Activated CD4-positive, alpha-beta memory T cell treated with anti-CD3 and anti-CD28 coated beads for 36 hours (primary cell): ENCODE measurements at regions not wholly inside any gene's neighbourhood (a gene's known extent, or its start where the extent isn't known, plus 50 kb on each side); places are given as distances from the start of the nearest gene placed in this dataset.

Experiments used
- CTCF ChIA-PET: fragments of 350-600 bp; sonication (Branson Sonifier 250); formaldehyde crosslinking; loops from one replicate; lab custom pipeline; 2021; ENCODE audit warnings: antibody characterized with exemption, inconsistent platforms; lab: Charles Lee
- POLR2A ChIA-PET: fragments of 350-600 bp; sonication (Branson Sonifier 250); formaldehyde crosslinking; loops from one replicate; lab custom pipeline; 2021; ENCODE audit warnings: antibody characterized with exemption; lab: Charles Lee
- DNase-seq: peaks from one replicate; pipeline ENCODE4 v3.0.0-alpha.2; 2020
- H3K27ac Mint-ChIP-seq: one replicate; pipeline ENCODE4 v1.8.0; 2021; ENCODE audit warnings: mixed read lengths
- H3K27me3 Mint-ChIP-seq: one replicate; pipeline ENCODE4 v1.8.0; 2021; ENCODE audit warnings: mixed read lengths
- H3K36me3 Mint-ChIP-seq: one replicate; pipeline ENCODE4 v1.8.0; 2021; ENCODE audit warnings: mixed read lengths
- H3K4me1 Mint-ChIP-seq: one replicate; pipeline ENCODE4 v1.8.0; 2021; ENCODE audit warnings: low read depth, mixed read lengths
- H3K4me3 Mint-ChIP-seq: one replicate; pipeline ENCODE4 v1.8.0; 2021; ENCODE audit warnings: mild to moderate bottlenecking, mixed read lengths
- H3K9me3 Mint-ChIP-seq: one replicate; pipeline ENCODE4 v1.8.0; 2021; ENCODE audit warnings: mixed read lengths
- intact Hi-C: fragments of 100-400 bp; cut with micrococcal nuclease; formaldehyde crosslinking; loops from one replicate; pipeline ENCODE4 v1.15.1; 2023

- Mint-ChIP-seq H3K4me1 (peaks cover 30% of the 10 kb centered on the region), H3K27ac (no peak overlapping the region), H3K4me3 (no peak overlapping the region), H3K36me3 (peaks cover 33% of the 10 kb centered on the region), H3K9me3 (peaks cover 38% of the 10 kb centered on the region), H3K27me3 (no peaks in the 10 kb centered on the region)
- ChIA-PET CTCF (interaction anchor here (1.0 kb wide), 1 partner anchor 9 kb away, joined by 4 read pairs; no protein-coding TSS in a partner anchor), POLR2A (interaction anchor here (0.9 kb wide), 1 partner anchor 42 kb away, joined by 3 read pairs; no protein-coding TSS in a partner anchor)
- no peak for DNase-seq
- intact Hi-C loops: no loop called here
Measured at GRCh38 chr2:144258154-144258553, 261.8 kb downstream of the ZEB2 start.

DNA sequence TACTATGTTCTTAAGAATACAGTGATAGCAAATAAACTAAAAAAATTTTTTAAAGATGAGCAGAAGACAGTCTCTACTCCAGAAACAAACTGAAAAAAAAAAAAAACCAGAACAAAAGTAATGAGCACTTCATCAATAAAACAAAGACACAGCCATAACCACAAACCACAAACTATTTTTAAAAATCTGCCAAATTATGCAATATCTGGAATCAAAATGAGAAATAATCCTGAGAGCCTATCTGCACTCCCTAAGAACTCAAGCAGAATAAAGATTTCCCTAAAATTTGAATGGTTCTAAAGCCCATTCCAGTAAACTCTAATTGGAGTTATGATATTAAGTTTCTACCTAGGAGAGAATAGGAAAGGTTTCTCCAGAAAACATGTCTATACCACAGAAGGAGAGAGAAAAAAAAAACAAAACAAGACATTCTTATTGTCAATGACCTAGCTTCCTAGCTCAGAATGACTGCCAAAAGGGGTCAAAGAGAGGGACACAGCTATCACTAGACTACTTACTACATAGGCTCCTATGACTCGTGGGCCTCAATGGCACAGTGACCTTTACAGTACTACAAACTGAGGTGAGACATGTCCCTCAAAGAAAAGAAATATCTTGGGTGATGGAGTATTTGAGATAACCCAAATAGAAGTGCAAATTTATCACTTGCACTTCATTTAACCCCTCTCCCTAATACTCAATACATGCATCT is 262.8 kb downstream of the ZEB2 start:
- Mint-ChIP-seq H3K27me3 (no peaks in the 10 kb centered on the region), H3K27ac (no peak overlapping the region), H3K4me3 (no peak overlapping the region), H3K9me3 (peaks cover 47% of the 10 kb centered on the region), H3K36me3 (peaks cover 39% of the 10 kb centered on the region), H3K4me1 (peaks cover 30% of the 10 kb centered on the region)
- intact Hi-C loops: no loop called here
- ChIA-PET POLR2A (interaction anchor here (0.9 kb wide), 1 partner anchor 41 kb away, joined by 3 read pairs; no protein-coding TSS in a partner anchor), CTCF (no interaction called here)
- DNase-seq: no peak

DNA sequence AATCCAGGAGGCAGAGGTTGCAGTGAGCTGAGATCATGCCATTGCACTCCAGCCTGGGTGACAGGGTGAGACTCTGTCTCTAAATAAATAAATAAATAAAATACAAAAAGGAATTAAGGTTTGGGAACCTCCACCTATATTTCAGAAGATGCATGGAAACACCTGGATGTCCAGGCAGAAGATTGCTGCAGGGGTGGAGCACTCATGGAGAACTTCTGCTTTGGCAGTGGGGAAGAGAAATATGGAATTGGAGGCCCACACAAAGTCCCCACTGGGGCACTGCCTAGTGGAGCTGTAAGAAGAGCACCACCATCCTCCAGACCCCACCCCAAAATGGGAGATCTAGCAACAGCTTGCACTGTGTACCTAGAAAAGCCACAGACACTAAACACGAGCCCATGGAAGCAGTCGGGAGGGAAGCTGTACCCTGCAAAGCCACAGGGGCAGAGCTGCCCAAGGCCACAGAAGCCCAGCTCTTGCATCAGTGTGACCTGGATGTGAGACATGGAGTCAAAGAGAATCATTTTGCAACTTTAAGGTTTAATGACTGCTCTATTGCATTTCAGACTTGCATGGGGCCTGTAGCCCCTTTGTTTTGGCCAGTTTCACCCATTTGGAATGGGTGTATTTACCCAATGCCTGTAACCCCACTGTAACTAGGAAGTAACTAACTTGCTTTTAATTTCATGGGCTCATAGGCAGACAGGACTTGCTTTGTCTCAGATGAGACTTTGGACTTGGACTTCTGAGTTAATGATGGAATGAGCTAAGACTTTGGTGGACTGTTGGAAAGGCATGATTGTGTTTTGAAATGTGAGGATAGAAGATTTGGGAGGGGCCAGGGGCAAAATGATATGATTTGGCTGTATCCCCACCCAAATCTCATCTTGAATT is 265.3 kb downstream of the ZEB2 start:
- no peaks in the 10 kb centered on the region for H3K27me3 Mint-ChIP-seq
- no peak for DNase-seq
- peaks cover 39% of the 10 kb centered on the region for H3K36me3 Mint-ChIP-seq
- ChIA-PET CTCF (no interaction called here), POLR2A (no interaction called here)
- intact Hi-C loops: no loop called here
- no peak overlapping the region for H3K4me3 Mint-ChIP-seq
- no peak overlapping the region for H3K27ac Mint-ChIP-seq
- H3K4me1 Mint-ChIP-seq: peaks cover 21% of the 10 kb centered on the region
- peaks cover 47% of the 10 kb centered on the region for H3K9me3 Mint-ChIP-seq

DNA sequence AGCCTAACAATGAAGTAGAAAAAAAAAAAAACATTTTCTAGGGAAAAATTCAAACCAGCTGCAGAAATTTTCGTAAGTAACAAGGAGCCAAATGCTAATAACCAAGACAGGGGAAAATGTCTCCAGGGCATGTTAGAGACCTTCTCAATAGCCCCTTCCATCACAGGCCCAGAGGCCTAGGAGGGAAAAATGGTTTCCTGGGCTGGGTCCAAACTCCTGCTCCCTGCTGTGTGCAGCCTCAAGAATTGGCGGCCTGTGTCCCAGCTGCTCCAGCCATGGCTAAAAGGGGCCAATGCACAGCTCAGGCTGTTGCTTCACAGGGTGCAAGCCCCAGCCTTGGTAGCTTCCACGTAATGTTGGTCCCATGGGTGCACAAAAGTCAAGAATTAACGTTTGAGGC is 266.2 kb downstream of the ZEB2 start:
- no peaks in the 10 kb centered on the region for H3K27me3 Mint-ChIP-seq
- ChIA-PET POLR2A (no interaction called here), CTCF (no interaction called here)
- intact Hi-C loops: no loop called here
- peaks cover 44% of the 10 kb centered on the region for H3K9me3 Mint-ChIP-seq
- H3K36me3 Mint-ChIP-seq: peaks cover 39% of the 10 kb centered on the region
- DNase-seq: no peak
- H3K27ac Mint-ChIP-seq: no peak overlapping the region
- H3K4me3 Mint-ChIP-seq: no peak overlapping the region
- H3K4me1 Mint-ChIP-seq: peaks cover 29% of the 10 kb centered on the region

DNA sequence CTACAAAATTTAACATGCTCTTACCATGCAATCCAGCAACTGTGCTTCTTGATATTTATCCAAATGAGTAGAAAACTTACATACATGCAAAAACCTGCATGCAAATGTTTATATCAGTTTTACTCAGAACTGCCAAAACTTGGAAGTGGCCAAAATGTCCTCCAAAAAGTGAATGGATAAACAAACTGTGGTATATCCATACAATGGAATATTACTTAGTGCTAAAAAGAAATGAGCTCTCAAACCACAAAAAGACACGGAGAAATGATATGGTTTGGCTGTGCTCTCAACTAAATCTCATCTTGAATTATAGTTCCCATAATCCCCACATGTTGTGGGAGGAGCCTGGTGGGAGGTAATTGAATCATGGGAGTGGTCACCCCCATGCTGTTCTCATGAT is 267.2 kb downstream of the ZEB2 start:
- Mint-ChIP-seq H3K4me3 (no peak overlapping the region), H3K36me3 (peaks cover 31% of the 10 kb centered on the region), H3K4me1 (peaks cover 31% of the 10 kb centered on the region), H3K9me3 (peaks cover 34% of the 10 kb centered on the region), H3K27ac (no peak overlapping the region), H3K27me3 (no peaks in the 10 kb centered on the region)
- ChIA-PET CTCF (no interaction called here), POLR2A (interaction anchor here (1.0 kb wide), 1 partner anchor 11 kb away, joined by 3 read pairs; no protein-coding TSS in a partner anchor)
- intact Hi-C loops: no loop called here
- no peak for DNase-seq

GRCh38 chr2:144249035-144249637 is 270.8 kb downstream of the ZEB2 start:
- CTCF ChIA-PET: interaction anchor here (0.6 kb wide), 1 partner anchor 1118 kb away, joined by 3 read pairs; no protein-coding TSS in a partner anchor
- peaks cover 12% of the 10 kb centered on the region for H3K36me3 Mint-ChIP-seq
- intact Hi-C loops: loop anchor here (1.0 to 2.0 kb wide), 2 partner anchors 10 to 14 kb away; no protein-coding TSS in a partner anchor
- H3K4me3 Mint-ChIP-seq: no peak overlapping the region
- DNase-seq: no peak
- H3K27me3 Mint-ChIP-seq: no peaks in the 10 kb centered on the region
- H3K27ac Mint-ChIP-seq: peak overlapping the region; percentile 74
- H3K4me1 Mint-ChIP-seq: peaks cover 15% of the 10 kb centered on the region
- POLR2A ChIA-PET: interaction anchor here (0.6 kb wide), 1 partner anchor 13 kb away, joined by 3 read pairs; no protein-coding TSS in a partner anchor
- H3K9me3 Mint-ChIP-seq: peaks cover 18% of the 10 kb centered on the region

DNA sequence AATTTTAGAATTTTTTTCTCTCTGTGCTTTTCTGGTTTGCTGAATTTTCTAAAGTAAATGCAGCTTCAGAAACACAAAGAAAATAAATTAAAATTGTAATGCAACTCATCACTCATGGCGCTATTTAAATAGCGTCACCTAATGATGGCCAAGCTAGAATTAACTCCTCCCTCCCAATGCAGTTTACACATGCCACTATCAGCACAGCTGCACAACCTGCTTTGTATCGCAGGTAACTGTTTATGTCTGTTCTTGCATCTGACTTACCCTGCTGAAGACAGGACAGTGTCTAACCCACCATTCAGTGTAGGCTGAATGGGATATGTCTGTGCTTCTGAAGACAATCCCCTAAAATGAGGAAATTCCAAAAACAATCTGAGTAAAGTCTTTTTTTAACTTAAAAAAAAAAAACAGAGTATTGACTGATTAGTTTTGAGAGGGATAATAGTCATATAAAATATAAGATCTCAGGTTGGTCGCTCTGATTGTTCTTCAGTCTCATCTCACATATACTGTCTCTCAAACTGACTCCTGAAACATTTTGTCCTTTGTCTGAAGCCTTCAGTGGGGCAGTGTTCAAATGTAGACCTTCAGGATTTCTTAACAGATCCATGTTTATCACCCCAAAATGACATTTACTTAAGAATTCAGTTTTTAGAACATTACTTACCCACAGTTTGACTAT is 271.4 kb downstream of the ZEB2 start:
- H3K9me3 Mint-ChIP-seq: peaks cover 13% of the 10 kb centered on the region
- peak overlapping the region; percentile 74 for H3K27ac Mint-ChIP-seq
- intact Hi-C loops: loop anchor here (1.0 to 2.0 kb wide), 2 partner anchors 9 to 14 kb away; no protein-coding TSS in a partner anchor
- H3K4me3 Mint-ChIP-seq: no peak overlapping the region
- peaks cover 15% of the 10 kb centered on the region for H3K4me1 Mint-ChIP-seq
- CTCF ChIA-PET: interaction anchor here (0.6 kb wide), 1 partner anchor 1117 kb away, joined by 3 read pairs; no protein-coding TSS in a partner anchor
- H3K36me3 Mint-ChIP-seq: peaks cover 10% of the 10 kb centered on the region
- POLR2A ChIA-PET: no interaction called here
- no peak for DNase-seq
- H3K27me3 Mint-ChIP-seq: no peaks in the 10 kb centered on the region

- intact Hi-C loops: no loop called here
- Mint-ChIP-seq H3K4me1 (peaks cover 33% of the 10 kb centered on the region), H3K27ac (no peak overlapping the region), H3K9me3 (no peaks in the 10 kb centered on the region), H3K36me3 (no peaks in the 10 kb centered on the region), H3K4me3 (no peak overlapping the region), H3K27me3 (no peaks in the 10 kb centered on the region)
- no peak for DNase-seq
- CTCF ChIA-PET: no interaction called here
- POLR2A ChIA-PET: no interaction called here
Measured at GRCh38 chr2:144244938-144245337, 275.0 kb downstream of the ZEB2 start.

- Mint-ChIP-seq H3K36me3 (peaks cover 2% of the 10 kb centered on the region), H3K27ac (no peak overlapping the region), H3K4me3 (no peak overlapping the region), H3K27me3 (no peaks in the 10 kb centered on the region), H3K9me3 (no peaks in the 10 kb centered on the region), H3K4me1 (peaks cover 33% of the 10 kb centered on the region)
- ChIA-PET CTCF (interaction anchor here (0.6 kb wide), 2 partner anchors 73 to 274 kb away, joined by 3 read pairs; no protein-coding TSS in a partner anchor), POLR2A (interaction anchor here (0.9 kb wide), 1 partner anchor 10 kb away, joined by 3 read pairs; no protein-coding TSS in a partner anchor)
- intact Hi-C loops: no loop called here
- no peak for DNase-seq
Measured at GRCh38 chr2:144242311-144242710, 277.6 kb downstream of the ZEB2 start.

GRCh38 chr2:144241801-144242200 is 278.1 kb downstream of the ZEB2 start:
- no peak overlapping the region for H3K4me3 Mint-ChIP-seq
- POLR2A ChIA-PET: interaction anchor here (0.9 kb wide), 1 partner anchor 11 kb away, joined by 3 read pairs; no protein-coding TSS in a partner anchor
- no peak for DNase-seq
- H3K36me3 Mint-ChIP-seq: peaks cover 2% of the 10 kb centered on the region
- CTCF ChIA-PET: interaction anchor here (0.6 to 0.7 kb wide), 3 partner anchors 12 to 274 kb away, joined by 3 read pairs; no protein-coding TSS in a partner anchor
- H3K9me3 Mint-ChIP-seq: no peaks in the 10 kb centered on the region
- intact Hi-C loops: no loop called here
- peaks cover 33% of the 10 kb centered on the region for H3K4me1 Mint-ChIP-seq
- H3K27ac Mint-ChIP-seq: peak overlapping the region; percentile 23
- no peaks in the 10 kb centered on the region for H3K27me3 Mint-ChIP-seq

DNA sequence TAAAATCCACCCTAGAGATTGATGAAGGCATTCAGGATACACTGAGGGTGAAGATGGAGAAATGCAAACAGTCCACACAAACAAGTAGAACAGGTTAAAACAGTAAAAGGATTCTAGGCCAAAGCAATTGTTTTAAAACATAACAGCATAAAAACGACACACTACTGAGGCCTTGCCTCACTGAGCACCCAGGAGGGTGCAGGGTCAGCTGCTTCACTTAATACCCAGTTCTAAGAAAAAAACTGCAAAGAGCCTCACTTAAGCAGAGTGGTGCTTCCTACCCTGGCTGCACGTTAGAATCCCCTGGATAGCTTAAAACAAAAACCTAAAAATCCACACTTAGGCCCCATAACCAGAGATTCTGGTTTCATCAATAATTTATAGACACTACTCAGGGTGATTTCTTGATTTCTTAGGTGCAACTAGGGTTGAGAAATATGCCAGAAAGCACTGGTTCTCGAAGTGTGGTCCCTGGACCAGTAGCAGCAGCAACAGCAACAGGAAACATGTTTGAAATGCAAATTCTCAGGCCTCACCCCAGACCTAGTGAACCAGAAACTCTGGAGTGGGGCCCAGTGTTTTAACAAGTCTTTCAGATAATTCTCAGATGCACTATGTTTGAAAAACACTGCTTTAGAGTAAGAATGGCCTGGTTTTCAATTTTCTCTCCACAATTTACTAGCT is 279.1 kb downstream of the ZEB2 start:
- no peak overlapping the region for H3K4me3 Mint-ChIP-seq
- ChIA-PET CTCF (no interaction called here), POLR2A (no interaction called here)
- H3K4me1 Mint-ChIP-seq: peaks cover 33% of the 10 kb centered on the region
- H3K36me3 Mint-ChIP-seq: peaks cover 2% of the 10 kb centered on the region
- intact Hi-C loops: no loop called here
- no peak for DNase-seq
- H3K9me3 Mint-ChIP-seq: no peaks in the 10 kb centered on the region
- no peaks in the 10 kb centered on the region for H3K27me3 Mint-ChIP-seq
- peak overlapping the region; percentile 44 for H3K27ac Mint-ChIP-seq
